Common myeloid progenitor, CD34-positive (primary cell): ENCODE measurements at regions not wholly inside any gene's neighbourhood (a gene's known extent, or its start where the extent isn't known, plus 50 kb on each side); places are given as distances from the start of the nearest gene placed in this dataset.
A peak's percentile ranks its signal among the peaks of the same experiment; 100 is the strongest.

Source experiments
- CTCF ChIA-PET: fragments of 350-600 bp; sonication (Branson Sonifier 250); formaldehyde crosslinking; loops from one replicate; lab custom pipeline; 2021; ENCODE audit warnings: antibody characterized with exemption; lab: Charles Lee
- POLR2A ChIA-PET: fragments of 350-600 bp; sonication (Branson Sonifier 250); formaldehyde crosslinking; loops from one replicate; lab custom pipeline; 2021; ENCODE audit warnings: antibody characterized with exemption; lab: Charles Lee
- DNase-seq, 3 donors: peaks; one replicate each; pipeline versions ENCODE4 v3.0.0 to v3.0.0-alpha.2; 2013
- H3K27ac ChIP-seq, 2 experiments: 1 replicate in 1 of 2; 2 replicates in 1 of 2; pipeline ENCODE4 v1.7.0; 2013; ENCODE audit warnings: inconsistent platforms in 2 of 2, low read length in 2 of 2, mild to moderate bottlenecking in 2 of 2, low read depth in 1 of 2, moderate library complexity in 1 of 2; ENCODE audit not compliant: severe bottlenecking in 2 of 2, insufficient read depth in 1 of 2, poor library complexity in 1 of 2
- H3K27me3 ChIP-seq, 5 experiments: replicated peaks in 2 of 5; 1 replicate in 3 of 5; 2 replicates in 2 of 5; pipeline versions ENCODE4 v1.6.1 to v1.7.0; 2013; ENCODE audit warnings: low read length in 4 of 5, mild to moderate bottlenecking in 2 of 5, moderate library complexity in 2 of 5, inconsistent platforms in 1 of 5; ENCODE audit not compliant: insufficient read depth in 5 of 5, control insufficient read depth in 4 of 5
- H3K36me3 ChIP-seq, 4 experiments: 1 replicate in 2 of 4; 2 replicates in 2 of 4; pipeline versions ENCODE4 v1.6.1 to v1.7.0; 2013; ENCODE audit warnings: low read length in 3 of 4, control low read depth in 1 of 4, mild to moderate bottlenecking in 1 of 4; ENCODE audit not compliant: control insufficient read depth in 4 of 4, insufficient read depth in 4 of 4
- H3K4me1 ChIP-seq, 4 experiments: 1 replicate in 3 of 4; 2 replicates in 1 of 4; pipeline versions ENCODE4 v1.6.1 to v1.7.1; 2013; ENCODE audit warnings: low read length in 3 of 4, mild to moderate bottlenecking in 3 of 4, control low read depth in 1 of 4, inconsistent platforms in 1 of 4, moderate library complexity in 1 of 4; ENCODE audit not compliant: control insufficient read depth in 4 of 4, insufficient read depth in 4 of 4; ENCODE audit errors: control extremely low read depth in 1 of 4
- H3K4me3 ChIP-seq, 7 experiments: 1 replicate in 4 of 7; 2 replicates in 3 of 7; pipeline versions ENCODE4 v1.5.1 to v1.7.0; 2013; ENCODE audit warnings: mild to moderate bottlenecking in 7 of 7, low read length in 6 of 7, moderate library complexity in 6 of 7, inconsistent platforms in 2 of 7, low read depth in 2 of 7, control low read depth in 1 of 7; ENCODE audit not compliant: insufficient read depth in 4 of 7, control insufficient read depth in 1 of 7; ENCODE audit errors: extremely low read depth in 1 of 7
- H3K9me3 ChIP-seq, 5 experiments: 1 replicate in 4 of 5; 2 replicates in 1 of 5; pipeline versions ENCODE4 v1.6.1 to v1.7.1; 2013; ENCODE audit warnings: low read length in 4 of 5, mild to moderate bottlenecking in 2 of 5, inconsistent platforms in 1 of 5, low read depth in 1 of 5, moderate library complexity in 1 of 5; ENCODE audit not compliant: control insufficient read depth in 4 of 5, insufficient read depth in 2 of 5; ENCODE audit errors: control extremely low read depth in 1 of 5
- WGBS: methylation state at CpG from one replicate; pipeline ENCODE4 v1.1.5; 2013; ENCODE audit not compliant: insufficient coverage; 5-methylcytosine and 5-hydroxymethylcytosine counted together

GRCh38 chr20:24389686-24390085 is 79.7 kb upstream of the SYNDIG1 start:
- Histone ChIP-seq H3K36me3 (no peaks in the 10 kb centered on the region), H3K9me3 (no peaks in the 10 kb centered on the region), H3K4me3 (peak overlapping the region in 1 of 7 experiments; percentile 20), H3K4me1 (peaks cover 9 to 48% (median 23%) of the 10 kb centered on the region in 4 experiments), H3K27me3 (no peaks in the 10 kb centered on the region), H3K27ac (no peak overlapping the region)
- peak; percentile 69 to 95 (median 93) for DNase-seq
- 0% methylated on average over 3 of the region's 3 CpGs for WGBS
- ChIA-PET CTCF (no interaction called here), POLR2A (no interaction called here)

- H3K36me3 ChIP-seq, result no peaks in the 10 kb centered on the region
- CTCF ChIA-PET, result no interaction called here
- H3K9me3 ChIP-seq, result no peaks in the 10 kb centered on the region
- H3K27ac ChIP-seq, result no peak overlapping the region
- 87% methylated on average over 7 of the region's 8 CpGs for WGBS
- H3K27me3 ChIP-seq, result no peaks in the 10 kb centered on the region
- peaks cover 9 to 46% (median 23%) of the 10 kb centered on the region in 4 experiments for H3K4me1 ChIP-seq
- POLR2A ChIA-PET, result no interaction called here
- peak in 2 of 3 donors; percentile 15 to 26 for DNase-seq
- peak overlapping the region in 1 of 7 experiments; percentile 20 for H3K4me3 ChIP-seq
Measured at GRCh38 chr20:24388828-24389380, 80.5 kb upstream of the SYNDIG1 start.

DNA sequence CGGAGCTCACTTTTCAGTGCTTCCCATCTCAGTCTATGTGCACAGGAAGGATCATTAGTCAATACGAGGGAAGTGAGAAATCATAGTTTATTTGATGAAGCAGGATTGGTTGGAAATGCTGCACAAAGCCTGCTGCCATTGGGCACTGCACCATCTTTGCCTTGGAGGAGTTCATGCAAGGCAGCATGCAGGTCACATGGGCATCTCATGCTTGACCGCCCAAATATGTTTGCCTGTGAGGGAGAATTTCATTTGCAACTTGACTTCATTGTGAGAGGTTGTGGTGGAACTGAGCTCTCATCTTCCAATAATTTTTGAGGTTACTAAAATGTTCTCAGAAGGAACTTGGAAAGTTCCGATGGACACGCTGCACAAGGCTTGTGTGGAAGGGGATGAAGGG is 83.9 kb upstream of the SYNDIG1 start:
- ChIA-PET POLR2A (no interaction called here), CTCF (interaction anchor here (0.6 kb wide), 1 partner anchor 1034 kb away, joined by 3 read pairs; no protein-coding TSS in a partner anchor)
- Histone ChIP-seq H3K27ac (no peak overlapping the region), H3K4me1 (peaks cover 12 to 49% (median 27%) of the 10 kb centered on the region in 4 experiments), H3K27me3 (no peaks in the 10 kb centered on the region), H3K4me3 (no peak overlapping the region), H3K9me3 (no peaks in the 10 kb centered on the region), H3K36me3 (no peaks in the 10 kb centered on the region)
- no peak for DNase-seq
- 96% methylated on average over 4 of the region's 5 CpGs for WGBS

GRCh38 chr20:24384865-24385264 is 84.6 kb upstream of the SYNDIG1 start:
- 98% methylated on average over 4 of the region's 5 CpGs for WGBS
- CTCF ChIA-PET, result no interaction called here
- DNase-seq, result no peak
- POLR2A ChIA-PET, result no interaction called here
- peaks cover 10 to 42% (median 23%) of the 10 kb centered on the region in 4 experiments for H3K4me1 ChIP-seq
- H3K27me3 ChIP-seq, result no peaks in the 10 kb centered on the region
- H3K9me3 ChIP-seq, result no peaks in the 10 kb centered on the region
- H3K27ac ChIP-seq, result no peak overlapping the region
- H3K36me3 ChIP-seq, result no peaks in the 10 kb centered on the region
- no peak overlapping the region for H3K4me3 ChIP-seq

DNA sequence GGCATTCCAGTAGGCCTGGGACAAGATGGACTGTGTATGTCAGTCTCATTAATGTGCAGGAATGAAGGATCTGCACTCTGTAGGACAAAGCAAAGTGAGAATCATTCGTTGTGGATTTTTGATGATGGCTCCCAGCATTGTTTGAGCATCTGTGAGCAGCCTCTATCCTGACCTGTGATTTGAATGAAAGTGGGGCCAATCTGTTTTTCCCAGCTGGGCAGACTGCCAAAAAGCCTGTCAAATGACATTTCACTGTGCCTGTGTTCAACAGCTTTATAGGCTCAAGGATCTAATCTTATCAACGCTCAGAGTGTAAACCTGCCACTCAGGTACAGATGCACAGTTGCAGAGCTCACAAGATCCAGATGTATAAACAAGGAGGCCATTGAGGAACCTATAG is 86.7 kb upstream of the SYNDIG1 start:
- Histone ChIP-seq H3K27me3 (no peaks in the 10 kb centered on the region), H3K4me1 (peaks cover 0 to 21% (median 12%) of the 10 kb centered on the region in 4 experiments), H3K27ac (no peak overlapping the region), H3K9me3 (no peaks in the 10 kb centered on the region), H3K36me3 (no peaks in the 10 kb centered on the region), H3K4me3 (peak overlapping the region in 1 of 7 experiments; percentile 36)
- peak in 1 of 3 donors; percentile 14 for DNase-seq
- ChIA-PET POLR2A (no interaction called here), CTCF (interaction anchor here (1.4 kb wide), 1 partner anchor 12 kb away, joined by 4 read pairs; no protein-coding TSS in a partner anchor)
- WGBS, result 33% methylated on average over 2 of the region's 2 CpGs

- POLR2A ChIA-PET, result no interaction called here
- peak; percentile 44 to 87 (median 73) for DNase-seq
Measured at GRCh38 chr20:24382331-24382730, 87.1 kb upstream of the SYNDIG1 start.

DNA sequence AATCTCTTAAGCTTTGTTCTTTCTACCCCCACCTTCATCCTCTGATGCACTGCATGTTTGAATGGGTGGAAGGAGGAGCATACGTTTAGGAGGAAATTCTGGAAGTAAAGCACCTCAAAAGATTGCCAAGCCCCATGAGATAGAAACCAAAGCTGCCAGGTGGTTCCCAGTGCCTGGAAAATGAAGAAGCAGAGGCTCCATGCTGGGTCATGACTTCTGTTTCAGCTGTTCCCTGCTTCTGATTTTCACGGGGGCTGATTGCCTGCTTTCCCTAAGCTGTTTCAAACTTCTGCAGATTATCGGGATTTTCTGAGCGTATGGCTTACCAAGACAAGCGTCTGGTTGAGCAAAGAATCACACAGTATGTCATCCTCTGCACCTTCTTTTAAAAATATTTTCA is 87.5 kb upstream of the SYNDIG1 start:
- no peaks in the 10 kb centered on the region for H3K27me3 ChIP-seq
- H3K36me3 ChIP-seq, result no peaks in the 10 kb centered on the region
- H3K9me3 ChIP-seq, result no peaks in the 10 kb centered on the region
- ChIA-PET POLR2A (no interaction called here), CTCF (interaction anchor here (0.9 to 1.4 kb wide), 2 partner anchors 10 to 13 kb away, joined by 3 to 4 read pairs; no protein-coding TSS in a partner anchor)
- H3K4me3 ChIP-seq, result no peak overlapping the region
- WGBS, result 79% methylated on average over 5 of the region's 5 CpGs
- H3K27ac ChIP-seq, result no peak overlapping the region
- peaks cover under 1 to 20% (median 12%) of the 10 kb centered on the region in 4 experiments for H3K4me1 ChIP-seq
- no peak for DNase-seq

More at GRCh38 chr20:24382331-24382730, 87.1 kb upstream of the SYNDIG1 start:
- Histone ChIP-seq H3K27me3 (no peaks in the 10 kb centered on the region), H3K36me3 (no peaks in the 10 kb centered on the region), H3K4me3 (peak overlapping the region in 1 of 7 experiments; percentile 36), H3K9me3 (no peaks in the 10 kb centered on the region), H3K4me1 (peaks cover 0 to 19% (median 12%) of the 10 kb centered on the region in 4 experiments), H3K27ac (no peak overlapping the region)
- CTCF ChIA-PET, result interaction anchor here (0.9 to 1.4 kb wide), 2 partner anchors 10 to 12 kb away, joined by 3 to 4 read pairs; no protein-coding TSS in a partner anchor
- WGBS, result 27% methylated on average over 5 of the region's 7 CpGs
